ENCODE measurements at regions not wholly inside any gene's neighbourhood (a gene's known extent, or its start where the extent isn't known, plus 50 kb on each side); places are given as distances from the start of the nearest gene placed in this dataset.

- no peaks in the 10 kb centered on the region for H4K20me1 ChIP-seq (ENCODE audit: insufficient read depth, low read length)
- no peak overlapping the region for H3K4me3 ChIP-seq (ENCODE audit: low read depth in 1 of 2, low read length in 2 of 2)
- TF ChIP-seq EZH2 (IDR thresholded peaks at IDR 0.05; ENCODE audit: borderline replicate concordance, low read depth, low read length, severe bottlenecking) (no peak), CTCF (IDR thresholded peaks at IDR 0.05; ENCODE audit: borderline replicate concordance, extremely low read depth, low read length, poor library complexity, severe bottlenecking) (no peak)
- H3K27me3 ChIP-seq (ENCODE audit: insufficient read depth, low read length, poor library complexity), result no peaks in the 10 kb centered on the region
- H3K4me2 ChIP-seq (ENCODE audit: insufficient read depth, low read length), result 0 out of 2 replicates have a peak overlapping the region, but pooled peaks have one; percentile 2
- peak; percentile 91 for ATAC-seq (ENCODE audit: insufficient read depth, low read depth)
- H3K9ac ChIP-seq (ENCODE audit: low read depth, low read length), result peak overlapping the region; percentile 32; the same call in 1 of the 2 replicates
- peak overlapping the region; percentile 77 for H3K27ac ChIP-seq (ENCODE audit: low read length)
- DNase-seq, result peak; percentile 72
- H3K9me3 ChIP-seq (ENCODE audit: insufficient read depth, low read length, severe bottlenecking), result peaks cover 12% of the 10 kb centered on the region
- H3K4me1 ChIP-seq (ENCODE audit: insufficient read depth, low read length), result peaks cover 24% of the 10 kb centered on the region
- no peak overlapping the region for H2AFZ ChIP-seq (ENCODE audit: low read depth, low read length)
- no peaks in the 10 kb centered on the region for H3K79me2 ChIP-seq (ENCODE audit: insufficient read depth, low read length)
- no peaks in the 10 kb centered on the region for H3K36me3 ChIP-seq (ENCODE audit: insufficient read depth, low read length)
Observed at GRCh38 chr20:48153523-48153922, 368.2 kb upstream of the SULF2 start.

GRCh38 chr20:48153103-48153502, 367.8 kb upstream of the SULF2 start:
- DNase-seq (no peak), ATAC-seq (ENCODE audit: insufficient read depth, low read depth) (peak; percentile 13; the same call in 1 of the 3 replicates)
- Histone ChIP-seq H2AFZ (ENCODE audit: low read depth, low read length) (no peak overlapping the region), H3K9me3 (ENCODE audit: insufficient read depth, low read length, severe bottlenecking) (peaks cover 12% of the 10 kb centered on the region), H3K4me3 (ENCODE audit: low read depth in 1 of 2, low read length in 2 of 2) (no peak overlapping the region), H3K27ac (ENCODE audit: low read length) (peak overlapping the region; percentile 77), H3K79me2 (ENCODE audit: insufficient read depth, low read length) (no peaks in the 10 kb centered on the region), H3K9ac (ENCODE audit: low read depth, low read length) (peak overlapping the region; percentile 32; the same call in 1 of the 2 replicates), H4K20me1 (ENCODE audit: insufficient read depth, low read length) (no peaks in the 10 kb centered on the region), H3K4me2 (ENCODE audit: insufficient read depth, low read length) (0 out of 2 replicates have a peak overlapping the region, but pooled peaks have one; percentile 2), H3K4me1 (ENCODE audit: insufficient read depth, low read length) (peaks cover 24% of the 10 kb centered on the region), H3K27me3 (ENCODE audit: insufficient read depth, low read length, poor library complexity) (no peaks in the 10 kb centered on the region), H3K36me3 (ENCODE audit: insufficient read depth, low read length) (no peaks in the 10 kb centered on the region)
- TF ChIP-seq CTCF (IDR thresholded peaks at IDR 0.05; ENCODE audit: borderline replicate concordance, extremely low read depth, low read length, poor library complexity, severe bottlenecking), result no peak

GRCh38 chr20:48150568-48150967, 365.3 kb upstream of the SULF2 start:
- no peak overlapping the region for H3K4me3 ChIP-seq (ENCODE audit: low read depth in 1 of 2, low read length in 2 of 2)
- no peaks in the 10 kb centered on the region for H3K27me3 ChIP-seq (ENCODE audit: insufficient read depth, low read length, poor library complexity)
- no peak overlapping the region for H3K27ac ChIP-seq (ENCODE audit: low read length)
- DNase-seq (no peak), ATAC-seq (ENCODE audit: insufficient read depth, low read depth) (no peak)
- H4K20me1 ChIP-seq (ENCODE audit: insufficient read depth, low read length), result no peaks in the 10 kb centered on the region
- no peaks in the 10 kb centered on the region for H3K79me2 ChIP-seq (ENCODE audit: insufficient read depth, low read length)
- no peak overlapping the region for H3K4me2 ChIP-seq (ENCODE audit: insufficient read depth, low read length)
- H3K36me3 ChIP-seq (ENCODE audit: insufficient read depth, low read length), result no peaks in the 10 kb centered on the region
- H3K9ac ChIP-seq (ENCODE audit: low read depth, low read length), result no peak overlapping the region
- H3K9me3 ChIP-seq (ENCODE audit: insufficient read depth, low read length, severe bottlenecking), result no peaks in the 10 kb centered on the region
- no peak for TF ChIP-seq EZH2 (IDR thresholded peaks at IDR 0.05; ENCODE audit: borderline replicate concordance, low read depth, low read length, severe bottlenecking)
- no peak for TF ChIP-seq CTCF (IDR thresholded peaks at IDR 0.05; ENCODE audit: borderline replicate concordance, extremely low read depth, low read length, poor library complexity, severe bottlenecking)
- H2AFZ ChIP-seq (ENCODE audit: low read depth, low read length), result no peak overlapping the region
- H3K4me1 ChIP-seq (ENCODE audit: insufficient read depth, low read length), result peaks cover 24% of the 10 kb centered on the region

- no peak overlapping the region for H3K9ac ChIP-seq (ENCODE audit: low read depth, low read length)
- TF ChIP-seq EZH2 (IDR thresholded peaks at IDR 0.05; ENCODE audit: borderline replicate concordance, low read depth, low read length, severe bottlenecking) (no peak), CTCF (IDR thresholded peaks at IDR 0.05; ENCODE audit: borderline replicate concordance, extremely low read depth, low read length, poor library complexity, severe bottlenecking) (no peak)
- no peak for ATAC-seq (ENCODE audit: insufficient read depth, low read depth)
- no peaks in the 10 kb centered on the region for H3K36me3 ChIP-seq (ENCODE audit: insufficient read depth, low read length)
- no peaks in the 10 kb centered on the region for H3K27me3 ChIP-seq (ENCODE audit: insufficient read depth, low read length, poor library complexity)
- H3K4me2 ChIP-seq (ENCODE audit: insufficient read depth, low read length), result no peak overlapping the region
- H3K4me1 ChIP-seq (ENCODE audit: insufficient read depth, low read length), result peaks cover 23% of the 10 kb centered on the region
- H3K79me2 ChIP-seq (ENCODE audit: insufficient read depth, low read length), result no peaks in the 10 kb centered on the region
- no peak overlapping the region for H2AFZ ChIP-seq (ENCODE audit: low read depth, low read length)
- H3K4me3 ChIP-seq (ENCODE audit: low read depth in 1 of 2, low read length in 2 of 2), result no peak overlapping the region
- no peak for DNase-seq
- no peaks in the 10 kb centered on the region for H4K20me1 ChIP-seq (ENCODE audit: insufficient read depth, low read length)
- H3K27ac ChIP-seq (ENCODE audit: low read length), result no peak overlapping the region
- no peaks in the 10 kb centered on the region for H3K9me3 ChIP-seq (ENCODE audit: insufficient read depth, low read length, severe bottlenecking)
Observed at GRCh38 chr20:48149902-48150301, 364.6 kb upstream of the SULF2 start.
